ENCODE measurements at regions not wholly inside any gene's neighbourhood (a gene's known extent, or its start where the extent isn't known, plus 50 kb on each side); places are given as distances from the start of the nearest gene placed in this dataset.

DNA sequence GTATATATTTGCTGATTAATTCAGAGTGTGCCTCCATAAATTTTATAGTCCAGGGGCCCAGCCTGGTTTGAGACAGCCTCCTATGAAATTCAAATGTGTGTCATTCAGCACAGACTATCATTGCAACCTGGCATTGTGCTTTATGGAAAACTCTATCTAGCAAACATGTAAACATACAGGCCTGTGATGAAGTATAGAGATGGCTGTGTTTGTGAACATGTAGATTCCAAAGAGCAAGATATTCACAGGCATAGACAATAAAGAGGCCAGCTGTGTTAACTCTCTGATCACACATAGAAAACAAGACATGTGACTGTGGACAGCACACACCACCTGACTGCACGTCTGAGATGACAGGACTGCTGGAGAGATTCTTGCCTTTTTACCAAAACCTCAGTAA lies 297.9 kb downstream of the EN1 start:
- no peak for TF ChIP-seq POLR2A (IDR thresholded peaks at IDR 0.05; ENCODE audit: low read length)
- TF ChIP-seq GATA1 (IDR thresholded peaks at IDR 0.05; ENCODE audit: low read depth, low read length) = no peak
